NCI-H2227 treated with DMSO at 0.1 percent for 48 hours (cell line): ENCODE measurements at regions not wholly inside any gene's neighbourhood (a gene's known extent, or its start where the extent isn't known, plus 50 kb on each side); places are given as distances from the start of the nearest gene placed in this dataset.

ENCODE experiments used
- DNase-seq: peaks from one replicate; lab custom pipeline; 2025; lab: John Stamatoyannopoulos, UW

DNA sequence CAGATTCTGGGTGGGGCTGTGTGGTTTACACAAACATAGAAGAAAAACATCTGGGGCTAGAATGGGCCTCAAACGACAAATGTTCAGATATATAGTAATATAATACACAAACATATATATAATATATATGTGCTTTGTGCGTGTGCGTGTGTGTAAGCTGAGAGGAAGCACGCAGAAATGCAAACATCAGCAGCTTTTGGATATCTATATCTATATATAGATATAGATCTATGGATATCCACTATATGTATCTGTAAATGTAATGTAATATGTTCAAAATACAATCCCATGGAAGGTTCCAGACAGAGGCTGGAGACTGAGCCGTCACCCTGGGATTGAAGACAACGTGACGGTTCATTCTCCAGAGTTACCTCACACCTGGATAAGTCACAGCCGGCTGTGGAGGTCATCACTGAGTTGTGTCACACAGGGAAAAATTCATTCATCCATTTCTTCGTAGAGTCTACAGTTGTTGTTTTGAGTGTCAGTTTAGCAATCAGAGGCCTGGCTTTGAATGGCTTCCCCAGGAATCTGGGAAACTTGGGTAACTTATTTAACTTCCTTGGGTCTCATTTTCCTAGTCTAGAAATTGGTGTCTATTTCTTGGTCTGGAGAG is 123.0 kb upstream of the CPEB4 start:
- no peak for DNase-seq

DNA sequence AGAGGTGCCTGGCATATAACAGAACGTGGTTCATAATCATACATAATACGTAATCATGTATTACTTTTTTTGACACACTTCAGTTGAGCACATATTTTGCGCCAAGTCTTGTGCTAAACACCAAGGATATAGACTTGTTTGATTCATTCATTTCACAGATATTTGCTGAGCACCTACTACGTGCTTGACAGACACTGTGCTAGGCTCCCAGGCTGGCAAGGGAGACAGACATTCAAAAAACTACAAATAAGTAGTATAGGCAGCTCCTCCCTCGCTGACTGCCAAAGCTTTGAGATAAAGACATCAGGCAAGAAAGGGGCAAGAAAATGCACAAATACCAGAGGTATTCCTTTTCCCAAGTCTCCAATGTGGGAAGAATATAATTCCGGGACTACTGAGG is 122.5 kb upstream of the CPEB4 start:
- DNase-seq: no peak

DNA sequence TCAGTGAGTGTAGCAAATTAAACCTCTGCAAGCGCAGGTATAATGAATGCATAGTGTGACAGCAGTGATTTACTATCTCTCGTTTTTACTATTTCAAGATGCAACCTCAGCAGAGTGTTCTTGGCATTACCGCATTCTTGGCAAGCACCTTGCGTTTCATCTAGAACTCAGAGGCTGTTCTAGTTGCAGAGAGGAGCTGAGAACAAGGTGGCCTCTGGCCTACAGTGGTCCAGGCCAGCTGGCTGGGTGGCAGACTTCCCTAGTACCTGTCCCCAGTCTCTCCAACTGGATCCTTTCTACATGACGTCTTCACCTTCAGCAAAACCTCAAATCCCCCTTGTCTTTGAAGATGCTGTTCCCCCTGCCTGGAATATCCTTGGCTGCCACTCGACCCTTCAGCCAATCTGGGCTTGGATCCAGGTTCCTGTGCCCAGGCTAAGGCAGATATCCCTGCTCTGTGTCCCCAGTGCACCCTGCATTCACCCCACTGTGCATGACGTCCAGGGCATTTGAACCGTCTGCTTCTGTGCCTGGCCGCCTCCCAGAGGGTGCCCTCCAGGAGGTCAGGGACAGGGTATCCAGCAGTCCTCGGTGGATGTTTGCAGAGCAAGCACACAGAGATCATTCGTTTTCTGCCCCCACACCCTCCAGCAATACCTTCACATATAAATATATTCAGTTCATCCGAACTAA is 120.4 kb upstream of the CPEB4 start:
- no peak for DNase-seq

DNA sequence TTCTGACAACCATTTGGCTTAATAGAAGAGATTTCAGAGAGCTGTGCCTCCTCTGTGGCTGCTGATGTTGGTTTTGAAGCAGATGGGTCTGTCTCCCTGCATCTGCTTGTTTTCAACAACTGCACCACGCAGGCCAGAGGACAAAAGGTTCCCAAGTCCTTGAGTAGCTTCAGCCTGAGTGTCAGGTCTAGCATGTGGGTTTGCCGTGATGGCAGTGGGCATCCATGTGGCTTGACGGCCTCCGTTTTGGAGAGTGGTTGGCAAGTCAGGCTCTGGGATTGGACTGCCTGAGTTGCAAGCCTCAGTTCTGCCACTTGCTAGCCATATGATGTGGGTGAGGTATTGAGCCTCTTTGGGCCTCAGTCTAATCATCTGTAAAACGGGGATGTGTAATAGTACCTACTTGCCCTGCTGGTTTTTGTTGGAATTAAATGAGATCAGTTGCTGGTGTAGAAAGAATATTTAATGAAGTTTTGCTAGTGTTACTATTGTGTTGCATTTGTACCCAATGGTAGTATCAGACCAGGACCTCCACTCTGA is 119.8 kb upstream of the CPEB4 start:
- no peak for DNase-seq

DNA sequence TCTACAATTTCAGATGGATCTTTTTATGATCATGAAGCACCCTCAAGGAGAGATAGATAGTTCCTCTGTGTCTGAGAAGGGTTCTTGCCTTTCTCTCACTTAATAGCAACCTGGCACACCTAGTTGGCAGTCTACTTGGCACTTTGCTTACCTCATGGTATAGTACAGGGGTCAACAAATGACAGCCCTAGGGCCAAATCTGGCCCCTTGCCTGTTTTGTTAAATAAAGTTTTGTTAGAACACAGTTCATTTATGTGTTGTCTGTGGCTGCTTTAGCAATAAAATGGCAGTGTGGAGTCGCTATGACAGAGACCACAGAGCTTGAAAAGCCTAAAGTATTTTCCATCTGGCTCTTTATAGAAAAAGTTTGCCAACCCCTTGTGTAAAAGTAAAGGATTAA is 119.3 kb upstream of the CPEB4 start:
- DNase-seq: no peak

DNA sequence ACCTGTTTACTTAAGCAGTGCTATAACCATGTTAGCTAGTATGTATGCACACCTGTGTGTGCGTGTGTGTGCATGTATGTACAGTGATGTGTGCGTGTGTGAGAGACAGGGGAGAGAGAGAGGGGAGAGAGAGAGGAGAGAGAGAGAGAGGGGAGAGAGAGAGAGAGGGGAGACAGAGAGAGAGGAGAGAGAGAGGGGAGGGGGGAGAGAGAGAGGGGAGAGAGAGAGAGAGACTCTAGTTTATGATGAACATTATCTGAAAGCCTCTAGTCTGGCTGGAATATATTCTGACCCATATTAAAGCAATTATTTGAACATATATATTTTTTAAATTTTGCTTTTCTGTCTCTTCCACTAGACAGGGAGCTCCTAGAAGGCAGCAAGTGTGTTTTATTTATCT is 117.5 kb upstream of the CPEB4 start:
- no peak for DNase-seq

DNA sequence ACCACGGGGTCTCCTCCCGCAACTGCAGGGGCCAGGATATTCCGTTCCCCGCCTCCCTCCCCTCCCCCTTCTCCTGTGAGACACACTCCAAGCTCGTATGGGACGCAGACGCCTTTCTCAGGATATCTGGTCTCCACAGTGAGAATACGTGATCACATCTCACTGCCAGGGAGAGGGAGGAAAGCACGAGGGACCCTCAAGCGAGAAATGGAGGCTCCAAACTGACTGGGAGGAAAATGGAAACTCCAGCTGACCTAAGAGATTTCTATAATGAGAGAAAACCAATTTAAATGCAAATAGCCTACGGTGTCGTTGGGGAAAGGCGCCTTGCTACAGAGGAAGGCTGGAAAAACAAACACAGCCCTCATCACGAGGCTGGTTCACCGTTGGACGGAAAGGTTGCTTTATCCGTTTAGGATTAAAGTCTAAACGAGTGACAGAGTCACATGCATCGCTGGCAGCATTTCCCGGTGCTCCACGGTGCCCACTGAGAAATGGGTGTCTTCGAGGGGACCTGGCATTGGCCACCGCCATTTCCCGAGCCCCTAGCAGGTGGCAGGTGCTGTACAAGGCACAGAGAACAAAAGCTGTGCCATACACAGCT is 116.9 kb upstream of the CPEB4 start:
- DNase-seq: no peak

DNA sequence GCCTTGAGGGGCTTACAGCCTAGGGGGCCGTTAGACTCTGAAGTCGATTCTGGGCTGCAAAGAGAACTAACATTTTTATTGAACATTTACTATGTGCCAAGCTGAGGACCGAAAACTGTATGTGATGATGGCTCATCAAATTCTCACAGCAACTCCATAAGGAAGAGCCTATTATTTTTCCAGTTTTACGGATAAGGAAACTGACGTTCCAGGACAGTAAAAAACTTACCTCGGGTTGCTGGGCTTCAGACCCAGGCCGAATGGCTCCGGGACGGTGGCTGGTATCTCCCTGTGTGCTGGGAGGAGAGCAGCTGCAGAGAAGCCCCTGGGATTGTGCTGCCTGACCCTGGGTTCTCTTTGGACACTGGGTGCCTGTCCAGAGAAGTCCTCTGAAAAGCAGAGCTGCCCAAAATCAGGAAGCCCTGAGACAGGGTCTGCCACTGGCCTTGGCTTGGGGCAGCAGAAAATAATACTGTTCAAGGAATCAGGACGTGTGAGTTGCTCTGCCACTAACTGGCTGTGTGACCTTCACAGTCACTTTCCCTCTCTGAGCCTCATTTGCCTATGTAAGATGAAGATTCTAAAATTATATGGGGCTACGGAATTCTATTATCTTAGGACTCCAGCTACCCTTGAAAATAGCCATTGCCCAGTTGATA is 116.3 kb upstream of the CPEB4 start:
- DNase-seq: no peak

DNA sequence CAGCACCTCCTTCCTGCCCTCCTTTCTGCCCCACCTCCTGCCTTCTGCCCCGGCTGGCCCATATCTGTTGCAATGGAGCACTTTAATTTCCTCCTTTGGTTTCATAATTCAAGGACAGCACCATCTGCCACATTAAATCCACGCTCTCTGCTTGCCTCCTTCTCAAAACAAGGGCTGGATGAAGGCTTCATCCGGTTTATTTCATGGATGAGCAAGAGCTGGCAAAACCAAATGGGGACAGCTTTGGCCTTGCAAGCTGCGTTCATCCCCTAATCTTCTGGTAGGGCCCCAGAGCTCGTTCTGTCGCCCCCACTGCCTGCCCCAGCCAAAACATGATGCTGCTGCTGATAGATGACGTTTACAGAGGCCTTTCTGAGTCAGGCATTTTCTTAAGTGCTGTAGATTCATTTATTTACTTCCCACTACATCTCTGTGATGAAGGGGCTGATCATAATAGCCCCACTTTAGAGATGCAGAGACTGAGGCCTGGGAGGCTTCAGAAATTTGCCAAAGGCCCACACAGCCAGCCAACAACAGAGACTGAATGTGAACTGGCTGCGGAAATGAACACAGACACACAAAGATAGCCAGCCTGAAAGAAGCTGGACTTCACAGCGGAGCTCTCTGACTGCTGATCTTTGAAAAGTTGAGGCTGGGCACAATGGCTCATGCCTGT is 115.6 kb upstream of the CPEB4 start:
- no peak for DNase-seq

DNA sequence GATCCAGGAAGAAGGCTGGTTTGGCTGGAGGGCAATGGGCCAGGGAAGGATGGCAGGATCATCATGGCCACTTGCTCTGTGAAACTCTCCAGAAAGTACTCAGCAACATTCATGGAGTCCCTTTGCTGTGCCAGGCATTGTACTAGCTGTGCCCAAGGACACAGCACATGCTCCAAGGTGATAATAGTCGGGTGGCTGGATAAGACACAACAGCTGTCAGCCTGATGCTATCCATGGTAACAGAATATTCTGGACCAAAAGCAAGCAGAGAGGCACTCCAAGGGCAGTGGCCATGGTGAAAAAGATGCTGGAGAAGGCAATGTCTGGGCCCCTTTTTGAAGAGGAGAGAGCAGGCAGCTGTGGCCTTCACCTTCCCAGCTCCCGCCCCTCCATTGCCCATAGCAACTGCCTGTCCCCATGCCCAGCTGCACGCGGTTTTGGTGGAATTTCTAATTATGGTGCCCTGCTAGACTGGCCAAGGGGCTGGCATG is 113.8 kb upstream of the CPEB4 start:
- no peak for DNase-seq

DNA sequence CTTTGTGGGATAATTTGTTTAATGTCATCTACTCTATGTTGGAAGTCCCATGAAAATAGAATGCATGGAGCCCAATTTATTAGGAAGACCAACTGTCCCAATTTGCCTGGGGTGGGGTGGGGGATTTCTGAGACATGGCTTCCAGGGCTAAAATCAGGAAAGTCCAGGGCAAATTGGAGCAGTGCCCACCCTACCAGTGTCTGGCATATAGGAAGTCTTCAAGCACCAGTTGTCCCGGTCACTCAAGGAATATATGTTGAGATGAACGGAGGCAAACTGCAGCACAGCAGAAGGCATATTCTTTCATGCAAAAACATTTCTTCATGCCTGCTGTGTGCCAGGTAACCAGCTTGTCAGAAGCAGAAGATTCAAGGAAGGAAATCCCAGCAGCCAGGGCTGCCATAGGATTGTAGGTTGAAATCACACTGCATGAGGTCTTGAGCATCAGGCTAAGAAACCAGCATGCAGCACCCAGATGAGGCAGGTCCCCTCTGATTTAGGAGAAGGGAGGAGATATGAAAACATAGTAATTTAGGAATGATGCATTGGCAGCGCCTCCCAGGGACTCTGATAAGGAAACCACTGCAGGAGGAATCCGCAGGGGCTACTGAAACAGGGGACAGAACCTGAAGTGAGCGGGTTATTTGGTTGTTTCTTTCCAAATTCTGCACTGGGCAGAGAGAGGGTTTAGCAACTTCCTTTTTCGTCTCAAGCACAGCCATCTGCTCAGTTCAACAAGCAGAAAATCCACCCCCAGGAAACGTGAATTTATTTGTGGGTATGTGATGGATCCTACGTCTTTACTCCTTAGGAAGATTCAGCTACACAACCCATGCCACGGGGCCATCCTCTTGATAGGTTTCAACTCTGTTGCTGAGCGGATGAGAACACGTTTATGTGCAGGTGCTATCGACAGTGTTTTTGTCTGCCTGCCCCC is 112.6 kb upstream of the CPEB4 start:
- DNase-seq: no peak

DNA sequence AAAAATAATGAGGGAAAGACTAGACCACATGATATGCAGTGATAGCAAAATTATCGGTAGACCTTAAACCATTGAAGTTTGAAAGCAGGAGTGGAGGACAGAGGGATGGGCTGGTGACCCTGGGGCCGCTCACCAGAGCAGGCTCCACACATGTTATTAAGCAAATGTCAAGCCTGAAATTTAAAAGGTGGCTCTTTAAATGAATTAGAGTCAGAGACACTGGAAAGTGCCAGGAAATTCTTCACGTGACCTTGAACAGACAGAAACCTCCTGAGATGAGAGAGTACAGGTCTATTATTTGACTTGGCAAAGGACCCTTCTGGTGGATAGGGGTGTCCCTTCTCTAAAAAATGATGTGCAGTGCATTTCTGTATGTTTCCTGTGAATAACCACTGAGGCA is 111.0 kb upstream of the CPEB4 start:
- DNase-seq: no peak

DNA sequence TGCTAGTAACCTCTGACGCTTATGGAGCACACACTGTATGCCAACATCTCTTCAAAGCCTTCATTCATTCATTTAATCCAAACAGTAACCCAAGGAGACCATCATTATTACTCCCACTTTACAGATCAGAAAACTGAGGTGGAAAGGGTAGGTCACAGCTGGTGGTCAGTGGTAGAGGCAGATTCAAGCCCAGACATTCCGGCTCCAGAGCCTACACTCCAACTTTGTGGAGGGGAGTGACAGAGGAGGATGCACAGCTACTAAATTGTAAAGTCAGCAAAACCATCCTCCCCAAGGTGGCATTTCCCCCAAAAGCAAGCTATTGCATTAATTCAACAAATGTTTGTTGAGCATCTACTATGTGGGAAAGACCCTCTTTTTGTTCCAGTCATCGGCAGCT is 110.5 kb upstream of the CPEB4 start:
- DNase-seq: no peak

DNA sequence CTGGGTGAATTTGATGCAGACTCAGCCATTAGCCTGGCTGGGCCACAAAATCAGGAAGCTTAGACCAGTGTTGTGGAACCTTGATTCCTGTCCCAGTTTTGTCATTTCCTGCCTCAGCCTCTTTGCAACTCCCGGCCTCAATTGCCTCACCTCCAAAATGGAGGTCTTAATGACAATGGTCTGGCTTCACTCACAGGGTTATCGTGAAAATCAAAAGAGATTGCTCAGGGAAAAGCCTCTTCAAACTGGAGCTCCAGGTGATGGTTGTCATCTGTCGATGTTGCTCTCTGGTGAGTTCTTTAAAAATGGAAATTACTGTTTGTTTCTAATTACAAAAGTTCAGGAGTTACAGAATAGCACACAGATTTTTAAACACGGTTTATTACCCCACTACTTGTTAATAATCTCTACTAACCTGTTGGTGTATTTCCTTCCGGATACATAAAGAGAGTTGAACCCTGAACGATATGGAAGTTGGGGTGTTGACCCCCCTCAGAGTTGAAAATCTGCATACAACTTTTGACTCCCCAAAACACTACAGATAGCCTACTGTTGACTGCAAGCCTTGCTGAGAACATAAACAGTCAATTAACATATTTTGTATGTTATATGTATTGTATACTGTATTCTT is 109.9 kb upstream of the CPEB4 start:
- DNase-seq: no peak

DNA sequence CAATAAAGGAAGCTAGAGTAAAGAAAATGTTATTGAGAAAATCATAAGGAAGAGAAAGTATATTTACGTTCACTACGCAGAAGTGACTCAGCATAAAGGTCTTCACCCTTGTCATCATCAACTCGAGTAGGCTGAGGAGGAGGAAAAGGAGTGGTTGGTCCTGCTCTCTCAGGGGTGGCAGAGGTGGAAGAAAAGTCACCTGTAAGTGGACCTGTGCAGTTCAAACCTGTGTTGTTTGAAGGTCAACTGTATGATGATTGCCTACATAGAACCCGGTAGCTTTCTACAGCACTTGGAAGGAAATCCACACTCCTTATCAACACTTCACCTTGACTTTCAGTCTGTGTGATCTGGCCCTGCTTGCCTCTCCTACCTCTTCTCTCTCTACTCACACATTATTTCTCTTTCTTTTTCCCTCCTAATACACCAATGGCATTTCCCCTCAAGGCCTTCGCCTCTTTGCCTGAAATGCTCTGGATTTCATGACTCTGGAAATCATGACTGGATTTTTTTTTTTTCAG is 109.3 kb upstream of the CPEB4 start:
- DNase-seq: no peak

DNA sequence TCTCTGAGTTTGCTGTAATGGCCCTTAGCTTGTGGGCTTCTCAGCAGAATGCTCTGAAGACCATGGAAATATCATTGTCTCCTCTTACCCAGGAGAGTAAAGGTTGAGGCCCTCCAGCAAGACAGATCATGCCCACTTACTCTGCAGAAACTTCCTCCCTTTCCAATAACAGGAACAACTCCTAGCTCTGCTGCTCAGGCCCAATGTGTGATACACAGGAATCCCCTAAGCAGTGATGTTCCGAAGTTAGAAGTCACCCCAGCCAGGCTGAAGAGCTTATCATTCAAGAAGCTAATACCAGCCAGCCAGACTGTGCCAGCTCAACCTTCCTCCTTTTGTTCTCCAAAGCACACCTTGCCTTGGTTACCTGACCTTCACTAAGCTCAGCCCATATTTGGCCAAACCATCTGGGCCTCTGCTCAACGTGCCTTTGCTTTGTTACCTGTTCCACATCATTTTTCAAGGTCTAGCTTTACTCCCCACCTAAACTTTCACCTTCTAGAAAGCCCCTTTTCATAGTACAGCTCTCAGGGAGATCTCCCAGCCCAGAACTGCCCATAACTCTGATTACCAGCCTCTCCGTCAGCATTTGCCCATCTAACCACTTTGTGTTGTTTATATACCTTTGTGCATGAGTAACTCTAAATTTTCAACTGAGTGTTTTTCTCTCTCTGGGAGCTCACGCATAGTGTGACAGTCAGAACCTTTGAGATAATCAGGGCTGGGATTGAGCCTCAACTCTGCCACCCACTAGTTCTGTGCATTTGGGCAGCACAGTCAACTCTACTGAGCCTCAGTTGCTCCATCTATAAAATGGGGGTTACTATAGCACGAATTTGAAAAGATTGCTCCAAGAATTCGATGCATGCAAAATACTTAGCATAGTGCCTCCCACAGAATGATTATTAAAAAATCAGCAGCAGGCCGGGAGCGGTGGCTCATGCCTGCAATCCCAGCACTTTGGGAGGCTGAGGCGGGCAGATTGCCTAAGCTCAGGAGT is 107.6 kb upstream of the CPEB4 start:
- no peak for DNase-seq

DNA sequence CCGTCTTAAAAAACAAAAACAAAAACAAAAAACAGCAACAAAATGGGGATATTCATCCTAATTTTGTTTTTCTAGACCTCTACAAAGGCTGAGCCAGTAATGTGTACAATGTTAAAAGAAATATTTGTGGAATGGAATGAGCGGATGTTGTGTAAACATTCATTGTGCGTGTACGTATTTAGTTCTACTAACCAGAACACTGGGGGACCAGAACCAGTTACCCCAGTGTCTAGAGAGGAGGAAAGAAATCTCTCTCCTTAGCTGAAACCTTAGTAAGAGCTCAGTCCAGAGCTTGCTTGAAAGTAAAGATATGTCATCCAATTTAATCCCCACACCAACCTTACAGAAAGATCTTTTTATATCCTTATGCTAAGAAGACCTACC is 106.7 kb upstream of the CPEB4 start:
- no peak for DNase-seq

DNA sequence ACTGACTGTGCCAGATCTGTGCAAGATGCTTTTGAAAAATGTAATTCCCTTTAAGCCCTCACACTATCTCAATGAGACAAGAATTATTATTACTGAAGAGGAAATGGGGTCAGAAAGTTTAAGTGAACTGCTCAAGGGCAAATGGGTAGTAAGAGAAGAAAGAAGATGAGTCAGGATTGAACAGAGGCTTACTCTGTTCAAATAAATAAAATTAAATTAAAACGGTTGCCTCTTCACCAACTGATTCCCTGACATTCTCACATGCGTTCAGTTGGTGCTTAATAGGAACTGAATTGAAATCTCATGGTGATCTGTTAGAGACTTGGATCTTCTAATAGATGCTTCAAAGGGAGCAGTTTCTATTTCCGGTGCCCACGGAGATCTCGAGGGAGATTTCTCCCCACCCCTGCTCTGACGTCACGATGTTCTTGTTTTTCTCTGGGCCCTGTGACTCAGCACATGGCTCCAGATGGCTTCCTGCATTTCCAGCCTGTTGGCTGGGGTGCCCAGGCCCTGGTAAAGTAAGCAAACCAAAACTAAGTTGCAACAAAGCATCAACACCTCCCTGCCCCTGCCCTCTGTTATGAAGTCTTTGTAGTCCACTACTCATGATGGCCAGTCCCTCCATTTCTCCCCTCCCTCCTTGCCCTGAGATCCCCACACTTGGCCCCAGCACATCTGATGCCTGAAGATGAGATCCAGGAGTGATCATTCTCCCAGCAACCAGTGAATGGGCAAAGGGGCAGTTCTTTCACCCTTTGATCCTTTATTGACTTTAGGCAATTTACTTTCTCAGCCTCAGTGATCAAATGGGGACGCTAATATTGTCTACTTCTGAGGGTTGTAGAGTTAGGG is 106.1 kb upstream of the CPEB4 start:
- DNase-seq: no peak
